ENCODE measurements at regions not wholly inside any gene's neighbourhood (a gene's known extent, or its start where the extent isn't known, plus 50 kb on each side); places are given as distances from the start of the nearest gene placed in this dataset.

DNA sequence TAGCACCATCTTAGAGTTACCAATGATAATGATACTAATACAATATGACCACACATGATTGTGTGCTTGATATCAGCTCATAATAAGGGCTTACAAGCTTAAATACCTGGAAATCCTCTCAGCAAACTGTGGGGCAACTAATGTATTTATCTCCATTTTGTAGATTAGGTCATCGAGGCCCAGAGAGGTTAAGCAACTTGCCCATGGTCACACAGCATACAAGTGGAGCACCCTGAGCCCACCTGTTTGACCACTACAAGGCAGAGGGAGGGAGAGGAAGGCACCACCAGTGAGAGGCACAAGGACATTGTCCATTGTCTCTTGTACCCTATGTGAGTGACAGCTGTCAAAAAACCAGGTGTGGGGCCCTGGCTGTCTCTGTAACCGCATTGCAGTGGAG is 123.7 kb downstream of the MIAT start:
- Histone ChIP-seq H3K27ac (no peak overlapping the region), H3K36me3 (peaks cover 13% of the 10 kb centered on the region), H3K27me3 (no peaks in the 10 kb centered on the region), H3K9me3 (no peaks in the 10 kb centered on the region), H3K4me3 (no peak overlapping the region), H3K4me1 (no peaks in the 10 kb centered on the region)
- ATAC-seq, result no peak
- no peak for TF ChIP-seq CTCF (IDR thresholded peaks at IDR 0.05)
- intact Hi-C loops (cut with DNase I), result no loop called here
- no peak for DNase-seq

DNA sequence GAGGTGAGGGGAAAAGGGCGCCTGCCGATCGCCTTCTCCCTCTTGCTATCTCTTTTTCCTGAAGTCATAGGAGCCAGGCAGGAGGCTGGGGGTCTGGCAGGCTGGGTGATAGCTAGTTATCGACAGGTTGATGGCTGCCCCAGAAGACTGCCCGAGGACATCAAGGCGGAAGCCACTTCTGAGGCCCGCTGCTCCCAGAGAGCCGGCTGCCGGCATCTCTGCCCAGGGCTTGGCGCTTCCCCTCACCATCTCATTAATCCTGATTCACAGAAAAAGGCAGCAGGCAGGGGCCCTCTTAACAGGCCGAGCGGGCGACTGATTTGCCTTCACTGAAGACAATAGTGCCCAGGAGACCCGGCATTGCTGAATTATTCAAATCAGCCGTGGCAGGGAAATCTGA is 124.2 kb downstream of the MIAT start:
- intact Hi-C loops (cut with DNase I), result no loop called here
- Histone ChIP-seq H3K27me3 (no peaks in the 10 kb centered on the region), H3K4me1 (no peaks in the 10 kb centered on the region), H3K4me3 (no peak overlapping the region), H3K36me3 (peaks cover 13% of the 10 kb centered on the region), H3K27ac (no peak overlapping the region), H3K9me3 (no peaks in the 10 kb centered on the region)
- no peak for TF ChIP-seq CTCF (IDR thresholded peaks at IDR 0.05)
- ATAC-seq, result no peak
- DNase-seq, result no peak

- H3K27me3 ChIP-seq, result no peaks in the 10 kb centered on the region
- DNase-seq (no peak), ATAC-seq (no peak)
- H3K27ac ChIP-seq, result no peak overlapping the region
- no peaks in the 10 kb centered on the region for H3K9me3 ChIP-seq
- H3K36me3 ChIP-seq, result peaks cover 7% of the 10 kb centered on the region
- intact Hi-C loops (cut with DNase I), result no loop called here
- H3K4me1 ChIP-seq, result no peaks in the 10 kb centered on the region
- H3K4me3 ChIP-seq, result no peak overlapping the region
- TF ChIP-seq CTCF (IDR thresholded peaks at IDR 0.05), result no peak
Measured at GRCh38 chr22:26783885-26784284, 126.5 kb downstream of the MIAT start.

- H3K27ac ChIP-seq, result no peak overlapping the region
- intact Hi-C loops (cut with DNase I), result no loop called here
- peaks cover 7% of the 10 kb centered on the region for H3K36me3 ChIP-seq
- DNase-seq (no peak), ATAC-seq (no peak)
- TF ChIP-seq CTCF (IDR thresholded peaks at IDR 0.05), result no peak
- no peaks in the 10 kb centered on the region for H3K4me1 ChIP-seq
- no peaks in the 10 kb centered on the region for H3K27me3 ChIP-seq
- H3K9me3 ChIP-seq, result no peaks in the 10 kb centered on the region
- H3K4me3 ChIP-seq, result no peak overlapping the region
Measured at GRCh38 chr22:26784772-26785171, 127.4 kb downstream of the MIAT start.

DNA sequence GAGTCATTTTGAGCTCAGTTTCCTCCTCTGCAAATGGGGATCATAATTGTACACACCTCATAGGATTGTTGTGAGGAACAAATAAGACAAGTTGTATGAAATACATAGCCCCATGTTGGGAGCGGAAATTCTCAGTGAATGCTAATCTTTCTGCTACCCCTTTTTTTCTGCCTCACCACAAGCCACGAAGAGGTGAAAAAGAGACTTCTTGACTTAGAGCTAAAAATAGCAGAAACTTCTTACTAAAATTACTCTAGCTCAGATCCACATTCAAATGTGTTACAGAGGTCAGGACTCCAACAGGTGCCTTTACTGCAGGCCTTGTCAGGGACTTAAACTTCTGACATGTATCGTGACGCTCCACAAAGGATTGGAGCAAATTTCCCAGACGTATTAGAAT is 128.5 kb downstream of the MIAT start:
- intact Hi-C loops (cut with DNase I), result no loop called here
- no peak for TF ChIP-seq CTCF (IDR thresholded peaks at IDR 0.05)

GRCh38 chr22:26786398-26786797 is 129.0 kb downstream of the MIAT start:
- DNase-seq, result no peak
- Histone ChIP-seq H3K27me3 (no peaks in the 10 kb centered on the region), H3K36me3 (peaks cover 3% of the 10 kb centered on the region), H3K9me3 (no peaks in the 10 kb centered on the region), H3K4me3 (no peak overlapping the region), H3K4me1 (no peaks in the 10 kb centered on the region), H3K27ac (no peak overlapping the region)
- TF ChIP-seq CTCF (IDR thresholded peaks at IDR 0.05), result no peak
- intact Hi-C loops (cut with DNase I), result no loop called here
- ATAC-seq, result no peak

More for the DNA sequence above, 128.5 kb downstream of the MIAT start:
- Histone ChIP-seq H3K4me3 (no peak overlapping the region), H3K36me3 (peaks cover 7% of the 10 kb centered on the region), H3K27me3 (no peaks in the 10 kb centered on the region), H3K9me3 (no peaks in the 10 kb centered on the region), H3K27ac (no peak overlapping the region), H3K4me1 (no peaks in the 10 kb centered on the region)
- ATAC-seq (no peak), DNase-seq (no peak)
